Suprapubic skin (tissue), 4 donors: ENCODE measurements at regions not wholly inside any gene's neighbourhood (a gene's known extent, or its start where the extent isn't known, plus 50 kb on each side); places are given as distances from the start of the nearest gene placed in this dataset.

Source experiments
- DNase-seq, 2 donors: peaks; one replicate each; pipeline ENCODE4 v3.0.0-alpha.2; 2019; ENCODE audit warnings: low spot score in 2 of 2
- H3K27ac ChIP-seq: fragments of 200-600 bp; sonication (generic); one replicate; pipeline ENCODE4 v1.5.1; 2019
- H3K27me3 ChIP-seq: fragments of 200-600 bp; sonication (generic); one replicate; pipeline ENCODE4 v1.5.1; 2019
- H3K36me3 ChIP-seq: fragments of 200-600 bp; sonication (generic); one replicate; pipeline ENCODE4 v1.5.1; 2019
- H3K4me1 ChIP-seq: fragments of 200-600 bp; sonication (generic); one replicate; pipeline ENCODE4 v1.5.1; 2019
- H3K4me3 ChIP-seq: fragments of 200-600 bp; sonication (generic); one replicate; pipeline ENCODE4 v1.5.1; 2019; ENCODE audit warnings: mild to moderate bottlenecking
- H3K9me3 ChIP-seq: fragments of 200-600 bp; sonication (generic); one replicate; pipeline ENCODE4 v1.5.1; 2019
- CTCF ChIP-seq, 2 donors: fragments of 200-600 bp in 1 of 2; fragments of 450-650 bp in 1 of 2; sonication (generic) in 1 of 2; IDR thresholded peaks; one replicate each; pipeline ENCODE4 v1.5.1; 2016 to 2019; ENCODE audit warnings: antibody characterized with exemption in 2 of 2, mild to moderate bottlenecking in 1 of 2, moderate library complexity in 1 of 2
- EP300 ChIP-seq: sonication (generic); formaldehyde crosslinking; IDR thresholded peaks from one replicate; pipeline ENCODE4 v1.6.1; 2017; ENCODE audit warnings: antibody characterized with exemption
- POLR2A ChIP-seq, 2 donors: fragments of 450-650 bp; IDR thresholded peaks; one replicate each; pipeline ENCODE4 v1.6.1; 2017; ENCODE audit warnings: antibody characterized with exemption in 2 of 2, mild to moderate bottlenecking in 2 of 2, moderate library complexity in 2 of 2
- POLR2AphosphoS5 ChIP-seq, 3 donors: sonication (generic); formaldehyde crosslinking; IDR thresholded peaks; one replicate each; pipeline ENCODE4 v1.6.1; 2017; ENCODE audit warnings: antibody characterized with exemption in 3 of 3
- WGBS: methylation state at CpG from one replicate; pipeline ENCODE4 v1.1.5; 2018; 5-methylcytosine and 5-hydroxymethylcytosine counted together

- no peaks in the 10 kb centered on the region for H3K36me3 ChIP-seq
- DNase-seq = no peak
- TF ChIP-seq POLR2AphosphoS5 (IDR thresholded peaks at IDR 0.05) = no peak
- TF ChIP-seq CTCF (IDR thresholded peaks at IDR 0.05) = no peak
- no peak for TF ChIP-seq EP300
- no peak for TF ChIP-seq POLR2A (IDR thresholded peaks at IDR 0.05)
- H3K9me3 ChIP-seq = no peaks in the 10 kb centered on the region
- no peaks in the 10 kb centered on the region for H3K4me1 ChIP-seq
- H3K27me3 ChIP-seq = no peaks in the 10 kb centered on the region
- 52% methylated on average over 3 of the region's 3 CpGs for WGBS
- no peak overlapping the region for H3K27ac ChIP-seq
- no peak overlapping the region for H3K4me3 ChIP-seq
Observed at GRCh38 chr4:129614611-129615010, 518.7 kb downstream of the C4orf33 start.

- no peak for TF ChIP-seq POLR2A (IDR thresholded peaks at IDR 0.05)
- TF ChIP-seq CTCF (IDR thresholded peaks at IDR 0.05) = no peak
- no peak for TF ChIP-seq POLR2AphosphoS5 (IDR thresholded peaks at IDR 0.05)
- TF ChIP-seq EP300 = no peak
- WGBS = 82% methylated on average over 2 of the region's 2 CpGs
- no peak overlapping the region for H3K4me3 ChIP-seq
- no peaks in the 10 kb centered on the region for H3K36me3 ChIP-seq
- H3K9me3 ChIP-seq = no peaks in the 10 kb centered on the region
- no peaks in the 10 kb centered on the region for H3K4me1 ChIP-seq
- no peaks in the 10 kb centered on the region for H3K27me3 ChIP-seq
- no peak overlapping the region for H3K27ac ChIP-seq
- no peak for DNase-seq
Observed at GRCh38 chr4:129622566-129622965, 526.6 kb downstream of the C4orf33 start.

DNA sequence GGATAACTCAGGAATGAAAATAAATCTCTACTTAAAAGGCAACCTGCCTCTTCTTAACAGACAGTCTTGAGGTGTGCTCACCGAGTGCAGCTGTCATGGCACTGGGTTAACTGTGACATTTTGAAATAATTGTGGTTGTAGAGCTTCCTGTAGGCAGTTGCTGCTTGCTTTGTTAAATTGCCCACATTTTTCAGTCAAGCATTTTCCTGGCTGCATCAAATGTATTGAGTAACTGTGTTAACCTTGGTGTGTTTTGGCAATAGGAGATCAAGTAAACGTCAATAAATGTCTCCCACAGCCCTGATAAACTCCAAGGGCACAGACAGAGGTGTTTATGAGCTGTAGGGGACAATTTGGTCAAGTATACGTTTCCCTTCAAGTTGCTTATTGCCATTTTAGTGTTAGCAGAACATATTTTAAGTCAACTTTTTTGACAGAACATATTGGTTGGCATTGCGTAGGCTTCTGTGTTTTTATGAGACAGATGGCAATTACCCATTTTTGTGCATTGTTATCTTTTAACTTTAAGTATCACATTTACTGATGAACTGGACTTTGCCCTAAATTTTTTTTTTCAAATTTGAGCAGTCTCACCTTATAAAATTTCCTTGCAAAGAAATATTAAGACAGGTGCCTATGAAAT, 527.4 kb downstream of the C4orf33 start:
- no peaks in the 10 kb centered on the region for H3K9me3 ChIP-seq
- TF ChIP-seq POLR2A (IDR thresholded peaks at IDR 0.05) (no peak), CTCF (IDR thresholded peaks at IDR 0.05) (no peak), POLR2AphosphoS5 (IDR thresholded peaks at IDR 0.05) (no peak)
- H3K27ac ChIP-seq = no peak overlapping the region
- WGBS = 44% methylated on average over 4 of the region's 4 CpGs
- no peaks in the 10 kb centered on the region for H3K36me3 ChIP-seq
- no peak overlapping the region for H3K4me3 ChIP-seq
- H3K27me3 ChIP-seq = no peaks in the 10 kb centered on the region
- no peaks in the 10 kb centered on the region for H3K4me1 ChIP-seq
- no peak for DNase-seq

- no peaks in the 10 kb centered on the region for H3K9me3 ChIP-seq
- H3K36me3 ChIP-seq = no peaks in the 10 kb centered on the region
- H3K27ac ChIP-seq = no peak overlapping the region
- H3K27me3 ChIP-seq = no peaks in the 10 kb centered on the region
- 47% methylated on average over 5 of the region's 5 CpGs for WGBS
- no peak overlapping the region for H3K4me3 ChIP-seq
- DNase-seq = no peak
- no peaks in the 10 kb centered on the region for H3K4me1 ChIP-seq
- TF ChIP-seq CTCF (IDR thresholded peaks at IDR 0.05) = peak; percentile 35 to 71
- TF ChIP-seq EP300 = no peak
Observed at GRCh38 chr4:129641179-129641578, 545.2 kb downstream of the C4orf33 start.

GRCh38 chr4:129645461-129645860, 549.5 kb downstream of the C4orf33 start:
- H3K4me3 ChIP-seq = no peak overlapping the region
- H3K4me1 ChIP-seq = no peaks in the 10 kb centered on the region
- H3K9me3 ChIP-seq = no peaks in the 10 kb centered on the region
- TF ChIP-seq CTCF (IDR thresholded peaks at IDR 0.05) (no peak), POLR2AphosphoS5 (IDR thresholded peaks at IDR 0.05) (no peak), EP300 (no peak), POLR2A (IDR thresholded peaks at IDR 0.05) (no peak)
- H3K27me3 ChIP-seq = no peaks in the 10 kb centered on the region
- no peak for DNase-seq
- H3K36me3 ChIP-seq = no peaks in the 10 kb centered on the region
- WGBS = 58% methylated on average over 3 of the region's 3 CpGs
- no peak overlapping the region for H3K27ac ChIP-seq
